Hepatocyte (in vitro differentiated cells): ENCODE measurements at regions not wholly inside any gene's neighbourhood (a gene's known extent, or its start where the extent isn't known, plus 50 kb on each side); places are given as distances from the start of the nearest gene placed in this dataset.

Experiments
- DNase-seq: peaks from one replicate; pipeline ENCODE4 v3.0.0-alpha.2; 2016; ENCODE audit warnings: low spot score
- H2AFZ ChIP-seq: fragments of 200-600 bp; sonication (generic); 2 replicates; pipeline ENCODE4 v1.6.0; 2016; ENCODE audit warnings: antibody characterized with exemption, mild to moderate bottlenecking
- H3K27ac ChIP-seq: fragments of 200-600 bp; sonication (generic); 2 replicates; pipeline ENCODE4 v1.5.1; 2016; ENCODE audit warnings: mild to moderate bottlenecking
- H3K27me3 ChIP-seq: fragments of 200-600 bp; sonication (generic); 2 replicates; pipeline ENCODE4 v1.6.1; 2016
- H3K36me3 ChIP-seq: fragments of 200-600 bp; sonication (generic); replicated peaks from 2 replicates; pipeline ENCODE4 v1.5.1; 2016; ENCODE audit warnings: low read depth; ENCODE audit not compliant: insufficient read depth
- H3K4me1 ChIP-seq: fragments of 200-600 bp; sonication (generic); 2 replicates; pipeline ENCODE4 v1.5.1; 2016; ENCODE audit warnings: mild to moderate bottlenecking, moderate library complexity; ENCODE audit not compliant: insufficient read depth
- H3K4me2 ChIP-seq: fragments of 200-600 bp; sonication (generic); 2 replicates; pipeline ENCODE4 v1.6.0; 2016
- H3K4me3 ChIP-seq: fragments of 200-600 bp; sonication (generic); 2 replicates; pipeline ENCODE4 v1.5.1; 2016; ENCODE audit warnings: mild to moderate bottlenecking
- H3K79me2 ChIP-seq: fragments of 200-600 bp; sonication (generic); 2 replicates; pipeline ENCODE4 v1.6.0; 2017; ENCODE audit warnings: mild to moderate bottlenecking
- H3K9me2 ChIP-seq: fragments of 200-600 bp; sonication (generic); replicated peaks from 2 replicates; pipeline ENCODE4 v1.6.0; 2017; ENCODE audit warnings: mild to moderate bottlenecking; ENCODE audit not compliant: insufficient read depth
- H3K9me3 ChIP-seq: fragments of 200-600 bp; sonication (generic); 2 replicates; pipeline ENCODE4 v1.5.1; 2016; ENCODE audit warnings: low read depth, mild to moderate bottlenecking
- H4K20me1 ChIP-seq: fragments of 200-600 bp; sonication (generic); 2 replicates; pipeline ENCODE4 v1.6.0; 2016; ENCODE audit warnings: mild to moderate bottlenecking; ENCODE audit not compliant: insufficient read depth, poor library complexity, severe bottlenecking
- EZH2 ChIP-seq: fragments of 200-600 bp; sonication (generic); IDR thresholded peaks from 2 replicates; pipeline ENCODE4 v1.6.1; 2016; ENCODE audit warnings: antibody characterized with exemption, mild to moderate bottlenecking, borderline replicate concordance
- EZH2phosphoT487 ChIP-seq: fragments of 200-600 bp; sonication (generic); IDR thresholded peaks from one replicate; pipeline ENCODE4 v1.6.1; 2018; ENCODE audit warnings: antibody characterized with exemption, mild to moderate bottlenecking, low read depth, moderate library complexity; ENCODE audit not compliant: unreplicated experiment, severe bottlenecking
- WGBS: methylation state at CpG from one replicate; pipeline ENCODE4 v1.1.6; 2016; ENCODE audit warnings: low lambda C conversion rate; ENCODE audit errors: missing lambda C conversion rate; 5-methylcytosine and 5-hydroxymethylcytosine counted together
- TF ChIP-seq, protein P1 (sequence below): fragments of 200-600 bp; sonication (generic); IDR thresholded peaks from 2 replicates; pipeline ENCODE4 v1.5.1; 2016; ENCODE audit warnings: antibody characterized with exemption, mild to moderate bottlenecking; ENCODE audit not compliant: poor library complexity

DNA sequence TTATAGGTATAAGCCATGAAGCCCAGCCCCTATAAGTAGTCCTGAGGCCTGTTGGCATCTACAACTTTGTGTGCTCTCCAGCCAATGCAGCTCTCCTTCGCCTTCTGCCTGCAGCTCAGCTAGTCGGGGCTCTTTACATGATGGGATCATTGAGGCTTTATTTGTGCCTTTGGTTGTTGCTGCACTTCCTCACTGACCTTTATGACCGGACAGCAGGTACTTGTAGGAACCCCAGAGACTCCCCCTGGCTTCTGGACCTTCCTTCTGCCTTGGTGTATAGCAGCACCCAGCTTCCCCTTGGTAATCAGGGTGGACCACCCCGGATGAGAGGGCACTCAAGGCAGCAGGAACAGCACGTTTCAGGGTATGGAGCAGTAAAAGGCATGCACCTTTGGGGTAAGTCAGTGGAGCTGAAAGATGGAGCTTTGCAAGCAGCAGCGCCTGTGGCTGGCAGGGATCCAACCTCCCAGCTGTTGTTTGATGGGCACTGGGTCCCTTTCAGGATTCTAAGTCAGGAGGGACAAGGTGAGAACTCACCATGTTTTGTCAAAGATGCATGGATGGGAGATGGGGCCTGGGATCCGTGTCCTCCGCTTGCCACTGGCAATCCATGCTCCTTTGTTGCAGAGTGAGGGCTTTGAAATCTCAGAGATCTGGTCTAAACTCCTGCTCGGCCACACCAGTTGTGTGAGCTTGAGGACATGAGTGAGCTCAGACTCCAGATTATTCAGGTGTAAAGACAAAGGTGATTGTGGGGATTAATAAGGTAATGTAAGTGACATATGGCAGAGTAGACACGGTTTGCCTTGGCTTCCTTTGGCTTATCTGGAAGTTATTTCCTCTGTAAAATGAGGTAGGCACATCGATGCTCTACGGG, 65.1 kb upstream of the KLF13 start:
- Histone ChIP-seq H3K9me3 (no peaks in the 10 kb centered on the region), H3K36me3 (no peaks in the 10 kb centered on the region), H3K9me2 (no peaks in the 10 kb centered on the region), H3K4me2 (no peak overlapping the region), H2AFZ (no peak overlapping the region), H3K4me1 (peaks cover 13% of the 10 kb centered on the region), H3K4me3 (no peak overlapping the region), H4K20me1 (no peaks in the 10 kb centered on the region), H3K27ac (no peak overlapping the region), H3K79me2 (no peaks in the 10 kb centered on the region), H3K27me3 (no peaks in the 10 kb centered on the region)
- WGBS, result 91% methylated on average over 12 of the region's 12 CpGs
- no peak for DNase-seq
- TF ChIP-seq EZH2phosphoT487, result no peak
- TF ChIP-seq, protein P1, sequence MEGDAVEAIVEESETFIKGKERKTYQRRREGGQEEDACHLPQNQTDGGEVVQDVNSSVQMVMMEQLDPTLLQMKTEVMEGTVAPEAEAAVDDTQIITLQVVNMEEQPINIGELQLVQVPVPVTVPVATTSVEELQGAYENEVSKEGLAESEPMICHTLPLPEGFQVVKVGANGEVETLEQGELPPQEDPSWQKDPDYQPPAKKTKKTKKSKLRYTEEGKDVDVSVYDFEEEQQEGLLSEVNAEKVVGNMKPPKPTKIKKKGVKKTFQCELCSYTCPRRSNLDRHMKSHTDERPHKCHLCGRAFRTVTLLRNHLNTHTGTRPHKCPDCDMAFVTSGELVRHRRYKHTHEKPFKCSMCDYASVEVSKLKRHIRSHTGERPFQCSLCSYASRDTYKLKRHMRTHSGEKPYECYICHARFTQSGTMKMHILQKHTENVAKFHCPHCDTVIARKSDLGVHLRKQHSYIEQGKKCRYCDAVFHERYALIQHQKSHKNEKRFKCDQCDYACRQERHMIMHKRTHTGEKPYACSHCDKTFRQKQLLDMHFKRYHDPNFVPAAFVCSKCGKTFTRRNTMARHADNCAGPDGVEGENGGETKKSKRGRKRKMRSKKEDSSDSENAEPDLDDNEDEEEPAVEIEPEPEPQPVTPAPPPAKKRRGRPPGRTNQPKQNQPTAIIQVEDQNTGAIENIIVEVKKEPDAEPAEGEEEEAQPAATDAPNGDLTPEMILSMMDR, result no peak
- no peak for TF ChIP-seq EZH2

DNA sequence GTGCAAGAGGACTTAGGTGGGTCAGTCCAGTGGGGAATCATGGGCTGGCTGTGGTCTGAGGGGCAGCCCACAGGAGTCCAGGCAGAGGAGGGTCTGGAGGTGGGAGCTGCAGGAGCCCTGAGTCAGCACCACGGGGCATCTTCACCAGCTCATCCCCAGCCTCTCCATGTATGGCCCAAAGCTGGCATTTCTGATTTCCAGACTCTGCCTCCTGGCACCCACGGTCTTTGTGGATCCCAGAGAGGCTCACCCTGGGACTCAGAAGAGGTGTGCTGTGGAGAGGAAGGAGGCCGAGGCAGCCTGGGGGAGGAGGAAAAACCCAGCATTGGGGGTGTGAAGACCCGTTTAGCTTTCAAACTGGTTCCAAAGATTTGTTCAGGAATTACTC, 64.5 kb upstream of the KLF13 start:
- no peaks in the 10 kb centered on the region for H4K20me1 ChIP-seq
- H3K4me1 ChIP-seq, result peaks cover 13% of the 10 kb centered on the region
- no peaks in the 10 kb centered on the region for H3K9me2 ChIP-seq
- no peak overlapping the region for H2AFZ ChIP-seq
- H3K79me2 ChIP-seq, result no peaks in the 10 kb centered on the region
- H3K4me2 ChIP-seq, result no peak overlapping the region
- H3K27ac ChIP-seq, result no peak overlapping the region
- no peaks in the 10 kb centered on the region for H3K9me3 ChIP-seq
- WGBS, result 82% methylated on average over 4 of the region's 4 CpGs
- TF ChIP-seq EZH2 (no peak), EZH2phosphoT487 (no peak)
- TF ChIP-seq, protein P1, result no peak
- no peak overlapping the region for H3K4me3 ChIP-seq
- no peaks in the 10 kb centered on the region for H3K27me3 ChIP-seq
- no peaks in the 10 kb centered on the region for H3K36me3 ChIP-seq
- DNase-seq, result no peak

DNA sequence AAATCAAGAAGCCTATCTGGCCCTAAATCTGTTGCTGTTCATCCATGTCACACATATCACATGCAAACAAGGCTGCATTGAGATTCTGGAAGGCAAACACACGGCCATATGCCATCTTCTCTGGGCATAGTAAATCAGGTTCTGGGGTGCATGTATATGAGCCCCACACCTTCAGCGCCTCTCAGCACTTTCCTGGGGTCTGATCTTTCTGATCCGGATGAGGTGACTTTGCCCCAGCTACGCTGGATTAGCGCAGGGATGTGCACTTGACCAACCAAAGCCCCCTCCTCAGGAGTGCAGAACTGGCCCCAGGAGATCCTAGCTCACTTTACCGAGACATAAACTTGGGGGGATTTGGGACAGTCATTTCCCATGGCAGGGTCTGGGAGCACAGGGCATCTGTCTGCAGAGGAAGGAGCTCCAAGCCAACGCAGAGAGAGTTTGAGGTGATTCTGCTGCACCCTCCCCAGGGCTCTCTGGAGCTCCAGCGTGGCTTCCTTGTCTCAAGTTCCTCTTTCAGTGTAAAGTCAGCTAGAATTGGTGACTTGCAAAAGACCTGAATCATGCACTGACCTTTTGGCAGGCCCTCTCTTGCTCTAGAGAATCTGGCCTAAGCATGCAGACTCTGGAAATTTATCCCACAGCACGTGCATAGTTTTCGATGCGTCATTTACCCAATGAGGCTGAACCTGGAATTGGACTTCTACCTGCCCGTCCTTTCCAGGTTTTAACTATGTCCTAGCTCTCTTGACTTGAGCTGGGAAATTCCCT, 63.5 kb upstream of the KLF13 start:
- TF ChIP-seq, protein P1, result no peak
- TF ChIP-seq EZH2phosphoT487 (no peak), EZH2 (no peak)
- Histone ChIP-seq H3K4me1 (peaks cover 13% of the 10 kb centered on the region), H3K27me3 (no peaks in the 10 kb centered on the region), H3K4me3 (no peak overlapping the region), H3K9me2 (no peaks in the 10 kb centered on the region), H3K4me2 (no peak overlapping the region), H3K36me3 (no peaks in the 10 kb centered on the region), H2AFZ (no peak overlapping the region), H3K9me3 (no peaks in the 10 kb centered on the region), H3K79me2 (no peaks in the 10 kb centered on the region), H3K27ac (no peak overlapping the region), H4K20me1 (no peaks in the 10 kb centered on the region)
- no peak for DNase-seq
- 83% methylated on average over 12 of the region's 12 CpGs for WGBS
